GM18498 (cell line): ENCODE measurements at regions not wholly inside any gene's neighbourhood (a gene's known extent, or its start where the extent isn't known, plus 50 kb on each side); places are given as distances from the start of the nearest gene placed in this dataset.
A peak's percentile ranks its signal among the peaks of the same experiment; 100 is the strongest.

ENCODE experiments used
- ATAC-seq: cut with Tn5 transposase; IDR thresholded peaks from one replicate; pipeline ENCODE4 v1.9.1; 2021; ENCODE audit warnings: mild to moderate bottlenecking, moderate library complexity; ENCODE audit not compliant: unreplicated experiment

DNA sequence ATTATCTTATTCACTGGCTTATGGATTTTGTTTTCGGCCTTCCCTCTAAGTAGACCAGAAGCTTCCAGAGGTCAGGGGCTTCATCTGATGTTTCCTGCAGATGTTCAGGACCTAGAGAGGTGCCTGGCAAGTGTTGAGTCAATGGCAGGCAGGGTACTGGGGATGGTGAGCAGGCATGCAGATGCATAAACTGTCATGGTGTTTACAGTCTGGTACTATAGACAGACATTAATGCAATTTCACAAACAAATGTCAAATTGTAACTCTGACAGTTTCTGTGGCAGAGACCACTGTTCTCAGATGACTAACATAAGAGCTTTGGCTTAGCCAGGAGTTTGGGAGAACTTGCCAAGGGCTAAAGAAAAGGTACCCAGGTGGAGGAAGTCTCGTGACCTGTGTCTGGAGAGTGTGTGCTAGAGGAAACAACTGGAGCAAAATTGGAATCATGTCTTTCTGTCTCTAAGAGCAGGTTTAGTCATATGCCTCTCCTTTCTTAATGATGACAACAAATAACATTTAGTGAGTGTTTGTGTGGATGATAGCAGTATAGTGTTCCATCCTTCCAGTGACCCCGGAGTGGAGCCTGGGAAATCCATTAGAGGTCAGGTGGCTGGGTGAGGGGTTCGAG, 53.7 kb upstream of the TRAK1 start:
- ATAC-seq = no peak

DNA sequence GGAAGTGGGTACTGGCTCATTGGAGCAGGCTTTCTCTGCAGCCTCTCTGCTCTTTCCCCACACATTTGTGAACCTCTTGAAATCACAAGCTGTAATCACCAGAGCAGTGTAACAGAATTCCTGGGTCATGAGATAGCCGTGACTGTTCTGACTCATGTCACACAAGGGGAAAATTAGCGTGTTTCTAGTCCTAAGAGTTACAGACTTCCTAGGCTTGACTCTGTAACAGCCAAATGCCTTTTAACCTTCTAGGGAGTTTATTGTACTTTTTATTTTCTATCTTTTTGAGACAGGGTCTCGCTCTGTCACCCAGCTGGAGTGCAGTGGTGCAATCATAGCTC, 54.7 kb upstream of the TRAK1 start:
- ATAC-seq = no peak

DNA sequence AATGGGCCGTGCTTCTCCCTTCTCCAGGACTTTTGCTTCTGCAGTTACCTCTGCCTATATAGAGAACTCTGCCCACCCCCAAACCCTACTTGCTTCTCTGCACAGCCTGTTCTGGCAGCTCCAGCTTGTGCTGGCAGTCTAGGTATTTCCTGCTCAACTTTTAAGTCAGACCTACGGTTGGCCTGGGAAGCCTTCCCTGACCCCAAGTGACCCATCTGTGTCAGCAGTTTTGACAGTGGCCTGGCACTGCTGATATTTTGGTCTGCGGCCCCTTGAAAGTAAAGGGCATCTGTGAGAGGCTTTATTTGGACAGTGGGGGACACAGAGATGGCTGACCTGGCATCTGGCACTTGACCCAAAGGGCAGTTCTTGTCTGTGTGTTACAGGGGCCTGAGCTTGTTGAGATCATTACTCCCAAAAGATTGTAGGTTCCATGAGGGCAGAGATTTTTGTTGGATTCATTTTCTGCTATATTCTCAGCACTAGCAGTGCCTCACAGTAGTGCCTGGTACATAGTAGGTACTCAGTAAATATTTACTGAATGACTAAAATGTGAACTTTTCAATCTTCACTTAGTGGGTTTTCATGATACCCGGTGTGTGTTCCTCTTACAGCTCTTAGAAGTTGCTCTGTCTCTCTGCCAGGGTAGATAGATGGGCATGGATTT, 55.2 kb upstream of the TRAK1 start:
- ATAC-seq = no peak

DNA sequence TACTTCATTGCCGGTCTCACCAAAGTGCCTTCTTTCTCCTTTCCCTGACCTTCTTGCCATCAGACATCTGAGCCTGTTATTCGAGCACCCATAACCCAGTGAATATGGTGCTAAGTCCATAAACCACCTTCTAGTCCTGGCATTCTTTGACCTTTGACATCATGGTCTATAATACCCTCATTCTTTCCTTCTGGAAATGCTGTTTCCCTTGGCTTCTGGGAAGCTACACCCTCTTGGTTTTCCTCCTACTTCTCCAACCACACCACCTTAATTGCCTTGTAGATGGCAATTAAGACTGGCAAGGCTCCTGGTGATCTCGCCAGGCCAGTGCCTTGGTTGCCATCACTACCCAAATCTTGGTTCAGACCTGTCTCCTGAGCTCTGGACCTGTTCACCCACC, 56.1 kb upstream of the TRAK1 start:
- ATAC-seq = no peak

DNA sequence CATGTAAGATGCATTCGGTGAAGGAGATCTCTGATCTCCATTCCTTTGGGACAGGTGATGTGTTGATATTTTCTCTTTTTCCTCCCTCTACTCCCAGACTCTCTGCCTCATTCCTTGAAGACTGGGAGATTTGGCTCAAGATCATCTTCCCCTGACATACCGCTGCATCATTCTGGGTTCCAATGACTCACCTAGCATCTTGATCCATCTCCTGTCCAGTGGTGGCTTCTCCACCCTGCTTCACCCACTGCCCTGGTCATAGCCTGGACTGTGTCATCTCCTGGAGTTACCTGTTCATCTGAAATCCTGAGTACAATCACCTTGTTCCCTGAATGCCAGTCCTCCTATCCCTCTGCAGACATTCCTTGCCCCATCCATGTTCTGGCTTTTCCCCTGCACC, 57.4 kb upstream of the TRAK1 start:
- no peak for ATAC-seq

- ATAC-seq = no peak
These were observed 58.3 kb upstream of the TRAK1 start for GRCh38 chr3:42032693-42033349.

DNA sequence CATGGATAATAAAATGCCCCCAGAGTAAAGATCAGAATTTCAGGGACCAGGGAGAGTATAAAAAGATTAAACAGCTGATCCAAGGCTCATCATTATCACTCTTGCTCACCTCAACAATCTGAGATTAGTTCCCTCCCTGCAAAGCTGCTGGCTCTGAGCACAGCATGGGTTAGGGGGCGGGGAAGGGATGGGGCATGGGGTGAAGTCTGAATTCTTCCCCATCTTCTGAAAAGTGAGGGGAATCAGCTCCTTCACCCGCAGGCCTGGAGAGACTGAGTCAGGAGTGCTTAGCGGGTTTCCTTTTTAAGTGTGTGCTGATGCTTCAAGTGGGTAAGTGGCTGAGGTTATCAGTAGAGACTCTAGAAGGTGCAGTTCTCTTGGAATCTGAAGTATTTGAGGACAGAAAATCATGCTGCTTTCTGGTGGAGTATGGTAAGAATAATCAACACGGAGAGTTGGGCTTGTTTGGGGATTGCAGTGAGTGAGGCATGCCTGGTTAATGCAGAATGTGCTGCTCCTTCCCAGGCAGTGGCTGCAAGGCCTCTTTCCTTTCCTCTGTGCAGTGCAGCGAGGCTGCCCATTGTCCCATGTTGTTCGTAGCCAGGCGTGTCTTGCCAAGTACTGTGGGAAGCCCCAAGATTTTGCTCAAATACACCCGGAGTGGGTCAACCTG, 59.2 kb upstream of the TRAK1 start:
- no peak for ATAC-seq

- no peak for ATAC-seq
These were observed 62.7 kb upstream of the TRAK1 start for GRCh38 chr3:42028474-42028873.

DNA sequence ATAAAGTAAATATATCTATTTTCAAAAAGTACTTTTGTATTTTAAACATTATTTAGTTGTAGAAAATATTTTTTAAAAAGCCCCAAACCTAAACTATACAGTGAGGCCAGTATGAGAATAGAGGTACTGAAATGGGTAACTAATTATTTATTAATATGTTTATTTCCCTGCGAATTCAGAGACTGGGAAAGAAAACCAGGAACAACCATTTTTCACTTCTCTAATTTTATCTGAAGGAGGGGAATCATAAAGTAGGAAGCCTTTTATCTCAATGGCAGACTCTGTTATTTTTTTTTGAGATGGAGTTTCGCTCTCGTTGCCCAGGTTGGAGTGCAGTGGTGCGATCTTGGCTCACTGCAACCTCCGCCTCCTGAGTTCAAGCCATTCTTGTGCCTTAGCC, 63.6 kb upstream of the TRAK1 start:
- no peak for ATAC-seq

- peak; percentile 62 for ATAC-seq
These were observed 63.7 kb upstream of the ULK4 start for GRCh38 chr3:42025370-42026138.

GRCh38 chr3:42024591-42025351, 62.9 kb upstream of the ULK4 start:
- no peak for ATAC-seq

DNA sequence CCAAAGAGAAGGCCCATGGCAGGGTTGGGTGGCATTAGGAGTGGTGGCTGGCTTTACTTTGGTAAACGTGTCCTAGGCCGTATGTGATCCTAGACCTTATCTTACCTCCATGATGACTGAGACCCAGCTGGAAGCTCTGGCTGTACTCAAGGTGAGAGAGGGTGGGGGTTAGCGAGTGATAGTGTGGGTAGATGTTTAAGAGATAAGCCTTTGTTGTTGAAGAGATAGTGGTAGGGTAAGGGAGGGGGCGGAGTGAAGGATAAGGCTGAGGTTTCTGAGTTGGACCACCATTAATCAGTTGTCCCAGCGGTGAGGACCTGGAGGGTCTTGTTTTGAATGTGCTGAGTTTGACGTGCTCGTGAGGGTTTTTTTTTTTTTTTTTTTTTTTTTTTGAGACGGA, 61.5 kb upstream of the ULK4 start:
- ATAC-seq = no peak

DNA sequence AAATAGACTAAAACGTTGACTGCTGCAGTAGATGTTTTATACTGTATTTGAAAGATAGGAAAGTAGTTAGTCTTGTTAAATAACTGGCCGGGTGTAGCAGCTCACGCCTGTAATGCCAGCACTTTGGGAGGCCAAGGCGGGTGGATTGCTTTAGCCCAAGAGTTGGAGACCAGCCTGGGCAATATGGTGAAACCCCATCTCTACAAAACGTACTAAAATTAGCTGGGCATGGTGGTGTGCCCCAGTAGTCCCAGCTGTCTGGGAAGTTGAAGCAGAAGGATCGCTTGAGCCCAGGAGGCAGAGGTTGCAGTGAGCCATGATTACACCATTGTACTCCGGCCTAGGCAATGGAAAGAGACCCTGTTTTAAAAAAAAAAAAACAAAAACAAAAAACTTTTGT, 60.5 kb upstream of the ULK4 start:
- ATAC-seq = no peak

DNA sequence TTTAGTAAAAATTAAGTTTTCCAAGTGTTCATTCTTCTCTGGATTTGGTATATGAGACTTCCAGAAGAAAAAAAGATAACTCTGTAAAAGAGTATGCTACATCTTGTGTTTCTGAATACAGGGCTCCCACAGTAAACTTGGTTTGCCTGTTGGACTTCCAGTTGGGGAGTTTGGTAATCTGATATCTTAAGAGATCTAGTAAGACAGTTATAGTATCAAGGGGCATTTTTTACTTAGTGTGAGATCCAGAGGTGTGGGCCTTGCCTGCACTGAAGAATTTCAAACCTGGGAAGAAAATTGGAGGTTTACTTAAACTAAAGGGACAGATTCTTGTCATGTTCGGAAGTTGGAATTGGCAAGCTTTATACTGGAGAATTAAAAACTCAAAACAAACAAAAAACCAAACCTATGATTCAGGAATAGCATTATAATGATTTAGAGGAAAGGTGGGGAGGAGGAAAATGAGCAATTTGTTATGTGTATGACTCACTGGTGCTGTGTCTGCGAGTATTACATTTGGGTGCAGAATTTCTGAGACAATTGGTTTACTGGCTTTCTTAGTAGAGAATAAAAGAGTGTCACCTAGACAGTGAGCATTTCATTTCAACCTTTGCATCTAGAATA, 58.9 kb upstream of the ULK4 start:
- no peak for ATAC-seq

- ATAC-seq = no peak
These were observed 58.0 kb upstream of the ULK4 start for GRCh38 chr3:42019953-42020260.

GRCh38 chr3:42019144-42019952, 57.4 kb upstream of the ULK4 start:
- ATAC-seq = no peak

GRCh38 chr3:42014921-42015533, 53.1 kb upstream of the ULK4 start:
- no peak for ATAC-seq

- ATAC-seq = peak; percentile 20
These were observed 52.6 kb upstream of the ULK4 start for GRCh38 chr3:42014458-42014920.
